HUES6 (cell line): ENCODE measurements at regions not wholly inside any gene's neighbourhood (a gene's known extent, or its start where the extent isn't known, plus 50 kb on each side); places are given as distances from the start of the nearest gene placed in this dataset.
"Not testable (repeated sequence)": the region's sequence is repeated elsewhere in the genome, so short reads cannot be mapped to it uniquely, and the experiment has no call there.

ENCODE experiments used
- H3K27ac ChIP-seq: 2 replicates; pipeline ENCODE4 v1.7.0; 2013; ENCODE audit warnings: low read depth, mild to moderate bottlenecking, low read length, inconsistent platforms
- H3K27me3 ChIP-seq: 2 replicates; pipeline ENCODE4 v1.6.1; 2013; ENCODE audit warnings: low read length; ENCODE audit not compliant: control insufficient read depth, insufficient read depth
- H3K36me3 ChIP-seq: 2 replicates; pipeline ENCODE4 v1.6.1; 2013; ENCODE audit warnings: low read length; ENCODE audit not compliant: control insufficient read depth, insufficient read depth
- H3K4me1 ChIP-seq: 2 replicates; pipeline ENCODE4 v1.6.1; 2013; ENCODE audit warnings: low read length; ENCODE audit not compliant: control insufficient read depth, insufficient read depth
- H3K4me3 ChIP-seq: 2 replicates; pipeline ENCODE4 v1.5.1; 2013; ENCODE audit warnings: low read depth, low read length
- H3K9ac ChIP-seq: one replicate; pipeline ENCODE4 v1.6.1; 2013; ENCODE audit warnings: mild to moderate bottlenecking, low read length
- H3K9me3 ChIP-seq: 2 replicates; pipeline ENCODE4 v1.6.1; 2013; ENCODE audit warnings: low read depth, low read length; ENCODE audit not compliant: control insufficient read depth, insufficient read depth

DNA sequence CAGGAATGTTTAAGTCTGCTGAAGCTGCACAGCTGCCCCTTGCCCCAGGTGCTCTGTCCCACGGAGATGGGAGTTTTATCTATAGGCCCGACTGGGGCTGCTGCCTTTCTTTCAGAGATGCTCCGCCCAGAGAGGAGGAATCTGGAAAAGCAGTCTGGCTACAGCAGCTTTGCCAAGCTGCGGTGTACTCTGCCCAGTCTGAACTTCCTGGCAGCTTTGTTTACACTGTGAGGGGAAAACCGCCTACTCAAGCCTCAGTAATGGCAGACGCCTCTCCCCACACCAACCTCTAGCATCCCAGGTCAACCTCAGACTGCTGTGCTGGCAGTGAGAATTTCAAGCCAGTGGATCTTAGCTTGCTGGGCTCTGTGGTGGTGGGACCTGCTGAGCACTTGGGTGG lies 237.5 kb upstream of the KAZN start:
- H3K4me3 ChIP-seq, H3K4me1 ChIP-seq, H3K9ac ChIP-seq, H3K36me3 ChIP-seq, H3K27me3 ChIP-seq, H3K27ac ChIP-seq: not testable (repeated sequence)
- peaks cover 11% of the 10 kb centered on the region for H3K9me3 ChIP-seq

DNA sequence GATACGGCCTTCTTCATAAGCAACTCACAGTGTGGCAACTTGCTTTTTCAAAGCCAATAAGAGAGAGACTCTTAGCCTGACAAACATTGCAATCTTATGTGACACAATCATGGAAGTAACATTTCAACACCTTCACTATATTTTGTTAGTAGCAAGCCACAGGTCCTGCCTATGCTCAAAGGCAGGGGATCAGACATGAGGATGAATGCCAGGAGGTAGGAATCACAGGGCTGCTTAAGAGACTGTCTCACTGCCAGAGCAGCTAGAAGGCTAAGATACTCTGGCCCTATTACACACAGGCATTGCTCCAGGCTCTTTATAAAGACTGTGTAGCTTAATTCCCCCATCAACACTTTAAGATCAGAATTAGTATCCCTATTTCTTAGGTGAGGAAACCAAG lies 236.2 kb upstream of the KAZN start:
- no peaks in the 10 kb centered on the region for H3K36me3 ChIP-seq
- H3K27ac ChIP-seq, result no peak overlapping the region

DNA sequence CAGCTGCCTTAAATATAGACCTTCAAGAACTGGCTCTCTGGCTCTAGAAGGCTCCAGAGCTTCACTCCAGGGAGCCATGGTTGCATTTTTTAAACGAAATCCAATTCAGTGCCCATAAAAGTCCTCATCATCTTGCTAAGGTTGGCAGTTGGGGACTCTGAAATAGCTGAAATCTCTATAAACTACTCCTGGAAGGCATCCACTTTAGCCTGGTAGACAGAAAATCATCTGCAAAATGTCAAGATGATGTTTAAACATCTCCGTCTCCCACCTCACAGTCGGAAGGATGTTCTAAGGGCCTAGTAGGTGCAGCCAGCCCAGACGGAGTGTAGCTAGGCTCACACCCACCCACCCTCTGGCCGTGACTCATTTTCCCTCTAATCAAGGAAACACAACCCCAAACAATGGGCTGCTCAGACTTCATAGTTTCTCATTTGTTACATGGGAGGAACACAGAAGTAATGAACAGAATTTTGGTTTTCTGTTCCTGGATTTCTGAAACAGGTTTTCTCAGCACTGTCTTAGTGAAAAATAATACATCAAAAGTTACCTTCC lies 235.4 kb upstream of the KAZN start:
- H3K9ac ChIP-seq, result no peak overlapping the region
- no peak overlapping the region for H3K27ac ChIP-seq
- peaks cover 11% of the 10 kb centered on the region for H3K9me3 ChIP-seq
- no peaks in the 10 kb centered on the region for H3K36me3 ChIP-seq
- peaks cover 7% of the 10 kb centered on the region; the same call in 1 of the 2 replicates for H3K4me1 ChIP-seq
- no peak overlapping the region for H3K4me3 ChIP-seq
- H3K27me3 ChIP-seq, result peaks cover 19% of the 10 kb centered on the region

More for the DNA sequence above, 236.2 kb upstream of the KAZN start:
- no peak overlapping the region for H3K4me3 ChIP-seq
- peaks cover 11% of the 10 kb centered on the region for H3K9me3 ChIP-seq
- peaks cover 11% of the 10 kb centered on the region for H3K27me3 ChIP-seq
- H3K4me1 ChIP-seq, result peaks cover 7% of the 10 kb centered on the region; the same call in 1 of the 2 replicates
- H3K9ac ChIP-seq, result no peak overlapping the region

DNA sequence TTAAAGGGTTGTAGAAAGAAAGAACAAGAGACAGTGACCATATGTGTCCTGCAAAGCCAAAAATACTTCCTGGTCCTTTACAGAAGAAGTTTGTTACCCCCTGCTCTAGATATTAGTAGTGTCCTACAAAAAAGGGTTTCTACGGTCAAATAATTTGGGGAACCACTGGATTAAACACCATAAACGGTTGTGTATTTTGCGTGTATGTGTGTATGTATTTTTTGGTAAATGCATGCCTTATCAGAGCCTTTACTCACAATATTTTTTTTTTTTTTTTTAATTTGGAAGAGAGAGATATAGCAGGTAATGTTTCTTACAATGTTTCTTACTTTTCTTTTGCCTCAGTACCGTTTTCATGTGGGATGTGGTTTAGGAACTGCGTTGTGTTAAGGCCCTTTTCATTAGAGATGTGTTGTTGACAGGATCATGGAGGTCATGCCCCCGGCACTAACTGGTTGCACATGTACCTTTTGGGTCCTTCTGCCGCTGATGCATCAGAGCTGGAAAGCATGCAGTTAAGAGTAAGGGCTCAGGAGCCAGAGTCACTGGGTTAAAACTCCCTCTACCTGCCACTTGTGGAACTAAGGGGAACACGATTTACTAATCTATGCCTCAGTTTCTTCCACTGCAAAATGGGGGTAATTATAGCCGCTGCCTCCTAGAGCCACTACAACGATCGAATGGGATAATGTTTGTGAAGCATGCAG lies 234.6 kb upstream of the KAZN start:
- Histone ChIP-seq H3K36me3 (no peaks in the 10 kb centered on the region), H3K4me3 (no peak overlapping the region), H3K4me1 (peaks cover 7% of the 10 kb centered on the region; the same call in 1 of the 2 replicates), H3K9ac (no peak overlapping the region), H3K27ac (no peak overlapping the region), H3K9me3 (peaks cover 11% of the 10 kb centered on the region), H3K27me3 (peaks cover 26% of the 10 kb centered on the region)

DNA sequence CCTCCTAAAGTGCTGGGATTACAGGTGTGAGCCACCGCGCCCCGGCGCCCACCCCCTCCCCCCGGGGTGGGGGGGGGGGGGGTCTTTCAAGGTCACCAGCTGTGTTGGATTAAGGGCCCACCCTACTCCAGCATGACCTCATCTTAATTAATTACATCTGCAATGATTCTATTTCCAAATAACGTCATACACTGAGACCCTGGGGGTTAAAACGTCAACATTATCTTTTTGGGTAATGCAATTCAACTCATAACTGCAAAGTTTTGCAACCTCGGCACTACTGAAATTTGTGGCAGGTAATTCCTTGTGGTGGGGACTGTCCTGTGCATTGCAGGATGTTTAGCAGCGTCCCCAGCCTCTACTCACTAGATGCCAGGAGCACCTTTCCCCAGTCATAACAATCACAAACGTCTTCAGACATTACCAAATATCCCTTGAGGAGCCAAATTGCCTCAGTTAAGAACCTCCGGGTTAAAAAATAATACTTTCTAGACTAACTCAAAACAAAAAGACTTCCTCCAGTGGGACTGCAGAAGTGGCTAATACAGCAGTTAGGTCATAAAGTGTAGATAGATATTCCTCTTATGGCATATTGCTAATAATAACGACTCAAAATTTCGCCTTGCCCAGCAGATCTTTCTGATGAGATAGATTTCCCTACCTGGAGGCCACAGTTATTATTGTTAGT lies 233.0 kb upstream of the KAZN start:
- H3K4me3 ChIP-seq, result no peak overlapping the region
- H3K27ac ChIP-seq, result no peak overlapping the region
- H3K27me3 ChIP-seq, result peaks cover 40% of the 10 kb centered on the region
- H3K36me3 ChIP-seq, result no peaks in the 10 kb centered on the region
- H3K4me1 ChIP-seq, result peaks cover 14% of the 10 kb centered on the region
- no peak overlapping the region for H3K9ac ChIP-seq
- peaks cover 11% of the 10 kb centered on the region for H3K9me3 ChIP-seq

DNA sequence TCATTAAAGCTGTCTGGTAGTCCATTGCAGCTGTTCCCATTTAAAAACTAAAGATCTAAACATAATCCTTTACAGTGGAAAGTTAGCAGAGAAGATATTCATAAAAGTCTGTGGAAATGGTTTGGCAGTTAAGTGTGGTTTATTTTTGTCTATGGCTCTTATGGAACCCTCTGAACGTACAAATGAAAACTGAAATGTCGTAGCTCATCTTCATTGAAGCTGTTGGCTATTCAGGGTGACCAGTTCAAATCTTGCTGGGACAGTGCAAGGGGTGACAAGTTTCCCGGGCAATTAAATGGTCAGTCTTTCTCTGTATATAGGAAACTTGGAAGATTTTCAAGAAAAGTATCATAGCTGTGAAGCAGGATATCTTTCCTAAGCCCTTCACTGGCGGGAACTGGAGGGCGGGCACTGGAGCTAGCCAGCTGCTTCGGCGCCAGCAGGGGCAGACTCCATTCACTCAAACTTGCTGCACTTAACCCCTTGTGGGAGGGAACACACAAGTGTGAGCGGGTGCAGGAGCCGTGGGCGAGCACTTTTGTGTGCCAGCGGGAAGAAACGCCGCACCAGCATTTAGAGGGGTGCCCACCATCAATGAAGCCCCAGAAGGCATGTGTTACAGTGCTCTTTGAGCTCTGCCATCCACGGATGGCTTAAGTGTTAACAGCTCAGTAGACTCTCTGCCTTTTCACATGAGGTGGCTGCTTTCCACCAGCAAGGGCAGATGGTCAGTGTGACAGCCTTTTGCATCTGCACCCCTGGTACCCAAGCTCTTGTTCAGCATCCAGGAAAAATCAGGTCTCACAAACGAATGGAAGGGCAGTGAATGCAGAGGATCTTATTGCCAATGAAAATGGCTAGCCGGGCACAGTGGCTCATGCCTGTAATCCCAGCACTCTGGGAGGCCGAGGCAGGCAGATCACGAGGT lies 232.1 kb upstream of the KAZN start:
- Histone ChIP-seq H3K4me3 (no peak overlapping the region), H3K27ac (no peak overlapping the region), H3K27me3 (peaks cover 44% of the 10 kb centered on the region), H3K4me1 (peaks cover 15% of the 10 kb centered on the region), H3K9ac (no peak overlapping the region), H3K9me3 (peaks cover 11% of the 10 kb centered on the region), H3K36me3 (no peaks in the 10 kb centered on the region)

DNA sequence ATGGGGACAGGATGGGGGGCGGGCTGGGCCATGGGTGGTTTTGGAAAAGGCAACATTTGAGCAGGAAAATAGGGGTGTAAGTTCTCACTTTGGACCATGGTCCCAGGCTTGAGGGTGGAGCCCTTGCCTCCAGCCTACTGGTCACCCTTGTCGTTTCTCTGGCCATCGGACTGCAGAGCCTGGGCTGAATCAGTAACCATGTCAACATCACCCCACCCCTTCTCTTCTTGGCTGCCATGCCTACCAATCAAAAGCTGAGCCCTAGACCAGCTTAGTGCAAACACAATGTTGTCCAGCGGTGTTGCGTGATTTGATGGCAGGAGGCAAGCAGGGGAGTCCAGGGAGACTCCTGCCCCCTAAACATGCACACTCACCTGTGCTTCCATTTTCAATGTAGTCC lies 231.0 kb upstream of the KAZN start:
- H3K27me3 ChIP-seq, result peaks cover 44% of the 10 kb centered on the region
- H3K36me3 ChIP-seq, result no peaks in the 10 kb centered on the region
- H3K9me3 ChIP-seq, result peaks cover 1% of the 10 kb centered on the region; the same call in 1 of the 2 replicates
- H3K4me3 ChIP-seq, result no peak overlapping the region
- no peak overlapping the region for H3K9ac ChIP-seq
- H3K4me1 ChIP-seq, result peaks cover 21% of the 10 kb centered on the region
- no peak overlapping the region for H3K27ac ChIP-seq

DNA sequence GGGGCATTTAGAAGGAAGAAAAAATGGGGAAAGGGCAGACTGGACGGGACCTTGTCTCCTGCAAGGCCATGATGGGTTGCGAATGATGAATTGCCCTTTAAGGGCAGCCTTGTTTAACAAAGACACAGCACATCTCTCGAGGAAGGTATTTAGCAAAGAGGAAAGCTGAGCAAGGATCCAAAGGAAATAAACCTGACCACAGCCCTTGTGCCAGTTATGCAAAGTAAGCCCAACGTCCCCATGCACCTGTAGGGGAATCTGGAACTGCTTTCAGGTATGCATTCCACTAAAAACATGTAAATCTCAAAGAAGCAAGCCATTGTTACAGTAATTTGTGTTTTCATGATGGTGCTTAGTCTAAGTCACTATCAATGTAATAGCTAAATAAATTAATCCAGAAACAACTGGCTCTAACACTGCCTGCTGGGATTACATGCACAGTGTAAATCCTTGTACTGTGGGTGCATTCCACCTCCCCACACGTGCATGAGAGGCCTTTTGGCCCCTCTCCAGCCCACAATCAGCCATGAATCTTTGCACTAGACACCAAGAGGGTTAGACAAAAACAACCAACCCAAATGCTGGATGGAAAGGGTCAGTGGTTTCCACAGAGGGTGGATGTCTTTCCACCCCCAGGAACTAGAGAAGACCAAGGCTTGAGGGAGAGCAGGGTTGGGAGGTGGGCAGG lies 228.8 kb upstream of the KAZN start:
- peaks cover 24% of the 10 kb centered on the region for H3K4me1 ChIP-seq
- H3K9ac ChIP-seq, result no peak overlapping the region
- H3K9me3 ChIP-seq, result no peaks in the 10 kb centered on the region
- H3K36me3 ChIP-seq, result no peaks in the 10 kb centered on the region
- H3K4me3 ChIP-seq, result no peak overlapping the region
- H3K27me3 ChIP-seq, result peaks cover 47% of the 10 kb centered on the region
- H3K27ac ChIP-seq, result no peak overlapping the region

DNA sequence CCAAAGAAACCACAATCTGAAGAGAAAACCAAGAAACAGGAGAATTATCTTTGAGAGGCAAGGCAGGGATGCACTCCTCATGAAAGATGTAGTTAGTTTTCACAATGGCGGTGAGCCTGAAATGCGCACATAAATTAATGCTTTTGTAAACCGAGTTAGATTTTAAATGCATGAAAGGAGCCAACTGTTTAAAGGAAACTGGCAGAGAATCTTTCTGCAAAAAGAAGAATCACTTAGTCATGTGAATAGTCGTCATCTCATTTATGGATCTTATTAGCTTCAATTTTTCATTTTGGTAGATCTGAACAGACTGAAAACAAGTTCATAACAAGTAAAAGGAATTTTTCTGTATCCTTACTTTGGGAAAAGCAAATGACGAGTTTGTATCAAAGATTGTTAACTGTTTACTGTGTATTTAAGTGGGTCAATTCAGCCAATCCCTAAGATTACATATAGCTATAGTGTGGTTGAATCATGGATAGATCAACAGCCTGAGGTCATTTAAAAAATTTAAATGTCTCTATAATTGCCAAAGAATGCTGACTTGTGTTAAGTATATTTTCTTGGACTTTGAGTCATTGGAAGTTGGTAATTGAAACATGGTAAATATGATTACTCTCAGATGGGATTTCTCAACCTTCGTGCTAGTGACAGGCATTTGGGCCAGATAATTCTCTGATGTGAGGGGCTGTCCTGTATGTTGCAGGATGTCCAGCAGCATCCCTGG lies 226.6 kb upstream of the KAZN start:
- Histone ChIP-seq H3K4me1 (peaks cover 18% of the 10 kb centered on the region), H3K9me3 (no peaks in the 10 kb centered on the region), H3K36me3 (no peaks in the 10 kb centered on the region), H3K27ac (no peak overlapping the region), H3K27me3 (peaks cover 40% of the 10 kb centered on the region), H3K4me3 (no peak overlapping the region), H3K9ac (no peak overlapping the region)

DNA sequence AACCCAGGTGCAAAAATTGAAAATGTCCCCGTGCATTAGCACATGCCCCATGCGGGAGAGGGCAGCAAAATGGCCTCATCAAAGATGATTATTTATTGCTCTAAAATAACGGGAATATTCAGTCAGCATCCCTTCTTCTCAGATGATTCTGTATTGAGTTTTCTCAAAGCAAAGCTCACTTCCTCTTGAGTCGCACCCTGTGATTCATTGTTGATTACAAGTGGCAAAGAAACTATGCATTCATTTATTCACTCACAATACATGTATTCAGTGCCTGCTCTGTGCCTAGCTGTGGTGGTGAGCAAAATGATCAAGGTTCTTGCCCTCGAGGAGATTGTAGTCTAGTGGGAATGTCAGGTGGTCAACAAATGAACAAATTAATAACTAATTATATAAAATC lies 226.0 kb upstream of the KAZN start:
- H3K4me1 ChIP-seq, result peaks cover 18% of the 10 kb centered on the region
- no peaks in the 10 kb centered on the region for H3K36me3 ChIP-seq
- H3K4me3 ChIP-seq, result no peak overlapping the region
- peaks cover 34% of the 10 kb centered on the region for H3K27me3 ChIP-seq
- H3K9me3 ChIP-seq, result no peaks in the 10 kb centered on the region
- H3K9ac ChIP-seq, result no peak overlapping the region
- H3K27ac ChIP-seq, result no peak overlapping the region
